Amygdala (tissue), 56 donors: ENCODE measurements at regions not wholly inside any gene's neighbourhood (a gene's known extent, or its start where the extent isn't known, plus 50 kb on each side); places are given as distances from the start of the nearest gene placed in this dataset.
"Not testable (repeated sequence)": the region's sequence is repeated elsewhere in the genome, so short reads cannot be mapped to it uniquely, and the experiment has no call there.

Experiments used
- DNase-seq, 56 donors: peaks; one replicate each; lab custom pipeline; 2025; lab: John Stamatoyannopoulos, UW

DNA sequence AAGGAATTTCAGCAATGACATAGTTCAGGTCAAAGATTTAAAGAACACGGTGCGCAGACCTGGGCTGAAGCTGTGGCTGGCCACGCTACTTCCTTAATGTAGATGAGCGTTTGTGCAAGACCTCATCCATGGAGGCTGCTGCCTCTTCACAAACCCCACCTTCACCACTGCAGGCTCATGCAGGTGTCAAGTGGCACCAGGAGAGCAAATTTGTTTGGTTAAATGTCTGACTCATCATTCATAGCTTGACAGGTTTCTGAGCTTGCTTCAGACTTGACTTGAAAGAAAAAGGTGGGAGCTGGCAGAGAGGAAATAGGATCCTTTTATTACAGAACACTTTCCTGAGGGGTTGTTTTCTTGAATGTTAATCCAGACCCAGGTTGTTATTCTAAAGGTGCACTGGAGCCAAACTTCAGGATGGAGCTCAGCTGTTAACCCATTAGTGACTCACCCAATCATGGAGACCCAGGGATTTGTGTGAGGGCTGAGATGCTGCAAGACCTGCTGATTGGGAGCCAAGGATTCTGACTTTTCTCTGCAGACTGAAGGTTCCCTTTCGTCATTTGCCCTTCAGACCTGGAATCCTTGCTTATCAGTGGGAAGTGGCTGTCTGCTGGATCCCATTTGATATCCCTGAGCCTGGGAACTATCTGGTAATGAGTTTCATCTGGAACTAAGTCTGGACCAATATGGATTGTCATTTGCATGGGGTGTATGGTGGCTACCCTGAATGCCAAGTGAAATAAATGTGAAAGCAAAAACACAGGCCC, 315.3 kb downstream of the PTTG2 start:
- DNase-seq = no peak

DNA sequence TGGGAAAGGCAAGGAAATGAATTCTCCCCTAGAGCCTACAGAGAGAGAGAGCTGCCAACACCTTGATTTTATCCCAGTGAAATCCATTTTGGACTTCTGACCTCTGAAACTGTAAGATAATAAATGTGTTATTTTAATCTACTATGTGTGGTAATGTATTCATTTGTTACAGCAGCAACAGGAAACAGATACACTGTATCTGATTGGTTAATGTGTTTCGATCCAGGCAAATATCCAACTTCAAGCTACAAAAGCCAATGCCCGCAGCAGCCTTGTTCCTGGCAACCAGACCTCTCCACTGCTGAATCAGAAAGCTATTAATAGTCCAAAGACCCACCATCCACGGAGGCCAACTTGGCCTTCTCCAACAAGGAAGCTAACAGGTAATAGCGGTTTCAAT, 318.1 kb downstream of the PTTG2 start:
- no peak for DNase-seq

DNA sequence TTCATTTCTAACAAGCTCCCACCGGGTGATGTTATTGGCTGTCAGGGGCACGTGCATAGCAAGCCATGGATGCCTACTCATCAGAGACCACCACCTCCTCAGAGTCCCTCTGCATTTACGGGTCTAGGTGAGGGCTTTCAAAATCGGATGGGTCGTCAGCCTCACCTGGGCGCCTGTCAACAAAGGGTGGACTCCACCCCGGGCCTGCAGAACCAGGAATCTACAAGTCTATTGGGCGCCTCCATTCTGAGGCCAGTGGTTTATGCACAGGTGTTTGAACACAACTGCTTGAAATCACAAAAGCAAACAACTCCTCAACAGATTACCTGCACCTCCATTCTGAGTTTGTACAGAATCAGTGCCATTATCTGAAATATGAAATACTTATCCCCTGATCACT, 318.9 kb downstream of the PTTG2 start:
- no peak for DNase-seq

DNA sequence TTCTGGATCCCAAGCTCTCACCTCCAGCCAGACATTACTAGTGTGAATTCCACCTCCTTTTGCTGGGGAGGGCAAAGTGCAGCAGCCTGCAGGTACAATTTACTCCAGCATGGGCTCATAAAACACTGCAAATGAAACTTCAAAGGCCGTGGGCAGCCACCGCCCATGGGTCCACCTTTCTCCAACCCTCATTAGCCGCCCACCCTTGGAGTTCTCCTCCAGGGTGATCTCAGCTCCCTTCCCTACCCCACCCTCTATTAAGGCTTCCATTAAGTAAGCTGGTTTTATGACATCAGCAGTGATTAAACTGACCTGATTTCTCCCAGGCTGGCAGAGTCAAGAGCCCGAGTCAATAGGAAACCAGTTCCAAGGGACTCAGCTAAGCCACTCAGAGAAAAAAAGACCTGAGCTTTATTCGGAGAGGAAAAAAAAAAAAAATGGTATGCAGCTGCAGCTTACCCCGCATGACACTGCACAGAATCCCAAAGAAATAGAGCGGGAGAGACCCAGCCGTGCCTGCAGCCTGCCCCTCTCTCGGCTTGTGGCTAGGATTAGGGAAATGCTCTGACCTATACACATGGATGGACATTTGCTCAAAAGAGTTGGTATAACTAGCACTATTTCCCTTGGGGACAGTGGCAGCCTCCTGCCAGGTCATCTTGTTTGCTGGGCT, 319.6 kb downstream of the PTTG2 start:
- no peak for DNase-seq

DNA sequence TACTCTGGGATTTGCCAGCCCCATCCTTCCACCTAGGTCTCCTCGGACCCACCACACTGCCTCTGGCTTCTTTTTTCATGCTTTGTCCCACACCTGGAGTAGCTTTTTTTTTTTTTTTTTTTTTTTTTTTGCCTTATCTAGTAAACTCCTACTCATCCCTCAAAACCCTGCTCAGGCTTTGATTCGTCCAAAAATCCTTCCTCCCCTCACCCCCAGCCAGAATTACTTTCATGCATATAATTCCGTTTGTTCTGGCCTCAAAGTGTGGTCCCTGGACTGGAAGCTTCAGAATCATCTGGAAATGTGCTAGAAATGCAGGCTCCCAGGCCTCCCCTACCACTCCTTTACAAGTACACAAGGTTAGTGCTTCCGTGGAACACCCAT, 320.1 kb downstream of the PTTG2 start:
- DNase-seq = no peak

DNA sequence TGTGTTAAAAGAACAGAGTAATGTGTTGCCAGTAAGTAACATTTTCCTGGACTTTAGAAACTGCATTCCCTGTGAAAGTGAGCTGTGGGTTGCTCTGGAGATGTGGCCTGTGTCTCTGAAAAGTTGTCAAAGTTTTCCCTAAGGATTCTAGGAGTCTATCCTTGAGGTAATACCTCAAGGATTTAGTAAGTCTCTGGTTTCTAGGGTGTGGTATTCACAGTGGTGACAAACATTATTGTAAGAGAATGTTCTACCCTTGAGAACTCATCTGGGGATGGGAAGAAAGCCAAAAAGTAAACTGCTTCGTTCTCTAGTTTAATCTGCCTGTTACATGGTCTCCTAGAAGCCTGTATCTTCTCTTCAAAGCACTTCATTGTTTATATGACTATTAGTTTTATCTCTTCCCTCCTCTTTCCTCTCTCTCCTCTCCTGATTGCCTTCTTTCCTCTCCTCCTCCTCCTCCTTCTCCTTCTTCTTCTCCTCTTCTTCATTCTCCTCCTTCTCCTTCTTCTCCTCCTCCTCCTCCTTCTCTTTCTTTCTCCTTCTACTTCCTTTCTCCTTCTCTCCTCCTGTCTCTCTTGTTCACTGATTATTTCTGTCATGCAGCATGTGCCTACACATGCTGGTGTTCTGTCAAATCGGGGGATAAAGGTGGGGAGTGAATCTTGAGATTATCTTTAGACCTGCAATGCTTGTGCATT, 321.3 kb downstream of the PTTG2 start:
- DNase-seq = no peak

DNA sequence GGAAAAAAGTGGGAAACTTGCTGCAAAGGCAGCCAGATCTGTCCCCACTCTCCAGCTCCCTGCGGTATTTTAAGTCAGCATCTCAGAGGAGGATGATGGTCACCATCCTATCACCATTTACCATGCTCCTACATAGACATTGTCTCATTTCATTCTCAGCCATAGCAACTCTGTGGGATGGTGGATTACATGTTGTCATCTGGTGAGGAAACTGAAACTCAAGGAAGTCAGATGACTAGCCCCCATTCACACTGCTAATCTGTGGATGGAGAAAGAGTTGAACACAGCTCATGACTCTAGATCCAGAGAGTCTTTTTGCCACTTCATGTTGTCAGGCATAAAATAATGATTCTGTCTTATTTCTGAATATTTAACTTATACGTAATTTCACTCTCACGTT, 323.5 kb downstream of the PTTG2 start:
- DNase-seq = no peak

DNA sequence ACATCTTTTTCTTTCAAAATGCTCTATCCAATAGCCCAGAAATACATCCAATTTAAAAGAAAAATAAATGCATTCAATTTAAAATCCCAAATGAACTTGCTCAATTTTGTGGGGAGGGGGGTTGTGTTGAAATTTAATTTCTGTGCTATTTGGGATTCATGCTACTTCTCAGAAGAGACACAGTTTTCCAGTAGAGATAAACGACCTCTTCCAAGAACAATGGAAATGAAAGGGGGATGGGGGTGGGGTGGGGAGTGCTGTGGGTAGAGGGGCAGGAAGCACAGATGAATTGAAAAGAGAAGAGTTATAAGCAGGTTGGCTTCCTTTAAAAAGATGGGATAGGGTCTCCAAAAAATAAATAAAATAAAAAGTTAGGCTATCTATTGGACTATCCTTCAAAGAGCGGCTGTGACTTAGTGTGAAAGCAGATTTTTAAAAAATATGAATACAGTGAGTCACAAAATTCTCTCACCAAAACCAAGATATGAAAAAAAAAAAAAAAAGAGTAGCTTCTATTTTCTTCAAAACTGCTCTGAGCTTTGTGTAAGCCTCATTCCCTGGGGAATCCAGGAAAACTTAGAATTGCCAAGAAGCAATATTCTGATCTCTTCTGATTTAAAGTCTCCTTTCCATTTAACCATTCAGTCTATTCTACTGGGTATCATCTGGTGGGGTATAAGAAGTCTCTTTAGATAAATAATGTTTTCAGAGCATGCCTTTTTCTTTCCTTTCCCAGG, 324.3 kb downstream of the PTTG2 start:
- DNase-seq = no peak

DNA sequence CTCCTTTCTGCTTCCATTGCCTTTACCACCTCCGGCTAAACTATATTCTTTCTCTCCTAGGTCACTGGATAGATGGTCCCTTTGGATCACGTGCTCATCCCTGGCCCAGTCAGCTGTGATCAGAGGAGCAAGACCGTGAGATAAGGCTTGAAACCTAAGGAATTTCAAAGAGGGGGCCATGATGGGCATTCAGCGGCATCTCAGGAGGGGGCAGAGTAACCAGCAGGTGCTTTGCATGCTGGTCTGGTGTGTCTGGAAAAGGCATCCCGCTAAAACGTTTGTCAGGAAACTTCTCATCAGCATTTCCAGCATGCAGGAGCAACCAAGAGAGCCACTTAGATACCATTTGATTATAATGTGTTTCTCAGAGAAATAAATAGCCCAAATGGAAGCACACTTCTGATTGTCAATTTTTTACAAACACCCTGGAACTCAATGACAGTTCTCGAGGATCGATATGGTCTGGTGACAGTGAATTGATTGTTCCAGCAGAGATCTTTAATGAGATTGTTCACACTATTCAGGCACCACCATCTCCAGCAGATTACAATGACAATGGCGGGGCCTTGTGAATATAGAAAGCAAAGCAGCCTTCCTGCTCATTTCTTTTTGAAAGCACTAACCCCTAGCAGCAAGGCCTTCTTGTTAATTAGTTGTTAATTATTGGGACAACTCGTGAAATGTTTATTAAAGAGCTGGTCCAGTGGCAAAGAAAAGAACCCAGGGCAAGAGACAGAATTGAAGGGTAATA, 327.1 kb downstream of the PTTG2 start:
- DNase-seq = no peak

DNA sequence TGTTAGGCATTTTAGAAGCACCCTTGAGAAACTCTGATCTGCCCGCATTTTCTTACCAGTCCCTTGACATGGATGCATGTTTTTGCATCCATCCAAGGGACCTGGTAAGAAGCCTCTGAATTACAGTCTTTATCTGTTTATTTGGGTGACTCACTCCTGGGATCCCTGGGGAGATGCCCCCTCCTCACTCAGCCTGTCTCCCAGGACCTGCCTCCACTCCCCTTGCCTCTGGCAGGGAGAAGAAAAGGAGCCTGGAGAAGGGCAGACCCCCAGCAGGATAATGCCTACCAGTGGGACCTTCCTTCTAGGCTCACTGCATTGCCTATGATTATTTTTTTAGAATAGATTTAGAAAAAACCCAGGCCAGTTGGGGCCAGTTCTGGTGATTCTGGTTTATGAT, 329.4 kb downstream of the PTTG2 start:
- no peak for DNase-seq

DNA sequence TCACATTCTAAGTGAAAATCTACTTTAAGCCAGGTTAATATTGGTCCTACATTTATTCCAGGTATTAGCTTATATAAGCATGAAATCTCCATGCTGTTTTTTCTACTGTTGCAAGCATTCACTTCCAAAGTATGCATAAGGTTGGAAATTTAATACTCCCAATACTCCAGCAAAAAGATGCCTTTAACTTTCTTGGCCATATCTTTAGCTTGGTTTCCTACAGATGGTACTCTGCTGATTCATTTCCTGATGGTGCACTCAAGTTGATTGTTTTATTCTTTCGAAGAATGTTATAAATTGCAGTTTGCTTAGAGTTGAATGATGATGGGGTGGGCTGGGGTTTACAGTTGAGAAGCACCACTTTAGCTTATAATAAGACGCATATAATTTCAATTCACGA, 330.2 kb downstream of the PTTG2 start:
- no peak for DNase-seq

DNA sequence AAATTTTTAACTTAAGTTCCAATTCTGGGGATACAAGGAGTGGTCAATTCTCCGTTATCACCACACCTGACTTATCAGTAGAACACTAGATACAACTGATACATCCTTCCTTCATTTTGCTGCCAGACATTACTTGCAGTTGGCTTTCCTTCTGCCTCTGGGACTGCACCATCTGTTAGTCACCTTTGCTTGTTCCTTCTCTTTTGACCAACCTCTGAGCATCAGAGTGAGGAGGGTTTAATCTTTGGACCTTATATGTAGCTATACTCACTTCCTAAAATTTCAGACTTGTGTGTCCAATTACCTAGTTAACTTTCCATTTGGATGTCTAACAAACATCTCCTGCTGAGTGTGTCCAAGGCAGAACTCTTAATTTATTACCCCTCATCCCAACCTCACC, 330.7 kb downstream of the PTTG2 start:
- DNase-seq = no peak

DNA sequence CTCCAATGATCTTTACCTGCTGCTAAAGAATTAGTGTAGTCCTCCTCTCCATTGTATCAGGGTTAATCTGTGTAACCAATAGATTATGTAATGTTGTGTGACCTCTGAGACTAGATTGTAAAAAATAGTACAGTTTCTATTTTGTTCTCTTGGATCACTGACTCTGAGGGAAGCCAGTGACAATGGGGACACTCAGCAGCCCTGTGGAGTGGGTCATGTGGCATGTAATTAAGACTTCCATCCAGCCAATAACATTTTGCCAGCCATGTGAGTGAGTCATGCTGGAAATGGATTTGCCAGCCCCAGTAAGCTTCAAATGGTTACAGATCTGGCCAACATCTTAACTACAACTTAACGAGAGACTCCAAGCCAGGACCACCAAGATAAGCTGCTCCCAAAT, 332.3 kb downstream of the PTTG2 start:
- no peak for DNase-seq

DNA sequence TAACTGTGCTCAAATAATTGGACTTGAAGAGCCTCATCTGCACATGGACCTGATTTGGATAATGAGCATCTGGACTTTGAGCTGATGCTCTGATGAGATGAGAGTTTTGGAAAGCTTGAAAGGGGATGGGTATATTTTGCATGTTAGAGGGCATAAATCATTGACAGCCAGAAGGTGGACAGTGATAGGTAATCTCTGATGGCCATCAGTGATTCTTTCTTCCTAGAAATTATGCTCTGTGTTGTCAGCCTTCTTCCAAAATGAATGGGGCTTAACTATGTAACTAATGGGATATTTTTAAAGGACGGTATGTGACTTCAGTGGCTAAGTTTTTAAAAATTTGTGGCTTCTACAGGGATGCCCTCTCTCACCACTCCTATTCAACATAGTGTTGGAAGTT, 334.0 kb downstream of the PTTG2 start:
- no peak for DNase-seq

DNA sequence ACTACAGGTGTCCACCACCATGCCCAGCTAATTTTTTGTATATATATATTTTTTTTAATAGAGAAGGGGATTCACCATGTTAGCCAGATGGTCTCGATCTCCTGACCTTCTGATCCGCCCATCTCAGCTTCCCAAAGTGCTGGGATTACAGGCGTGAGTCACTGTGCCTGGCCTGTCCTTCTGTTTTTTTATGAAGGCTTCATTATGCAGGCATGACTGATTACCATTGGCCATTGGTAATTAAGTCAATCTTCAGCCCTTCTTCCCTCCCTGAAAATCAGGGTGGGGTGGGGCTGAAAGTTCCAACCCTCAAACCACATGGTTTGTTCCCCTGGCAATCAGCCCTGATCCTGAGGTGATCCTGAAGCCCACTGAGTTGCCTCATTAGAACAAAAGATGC, 336.9 kb downstream of the PTTG2 start:
- DNase-seq = no peak

DNA sequence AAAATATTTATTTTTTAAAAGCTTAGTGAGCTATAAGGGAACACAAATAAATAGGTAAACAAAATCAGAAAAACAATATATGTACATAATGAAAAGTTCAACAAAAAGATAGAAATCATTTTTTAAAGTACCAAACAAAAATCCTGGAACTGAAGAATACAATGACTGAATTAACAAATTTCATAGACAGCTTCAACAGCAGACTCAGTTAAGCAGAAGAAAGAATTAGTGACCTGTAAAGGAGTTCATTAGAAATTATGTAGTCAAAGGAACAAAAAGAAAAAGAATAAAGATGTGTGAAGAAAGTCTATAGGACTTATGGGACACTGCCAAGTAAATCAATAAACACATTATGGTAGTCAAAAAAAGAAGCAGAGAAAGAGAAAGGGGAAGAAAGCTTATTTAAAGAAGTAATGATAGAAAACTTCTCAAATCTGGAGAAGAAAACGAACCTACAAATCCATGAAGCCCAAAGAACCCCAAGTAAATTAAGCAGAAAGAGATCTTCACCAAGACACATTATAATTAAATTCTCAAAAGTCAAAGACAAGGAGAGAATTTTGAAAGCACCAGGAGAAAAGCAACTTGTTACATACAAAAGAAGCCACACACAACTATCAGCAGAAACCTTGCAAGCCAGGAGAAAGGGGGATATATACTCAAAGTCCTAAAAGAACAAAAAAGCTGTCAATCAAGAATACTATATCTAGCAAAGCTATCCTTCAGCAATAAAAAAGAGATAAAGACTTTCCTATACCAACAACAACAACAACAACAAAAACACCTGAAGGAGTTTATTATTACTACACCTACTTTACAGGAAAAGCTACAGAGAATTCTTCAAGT, 338.9 kb downstream of the PTTG2 start:
- no peak for DNase-seq

DNA sequence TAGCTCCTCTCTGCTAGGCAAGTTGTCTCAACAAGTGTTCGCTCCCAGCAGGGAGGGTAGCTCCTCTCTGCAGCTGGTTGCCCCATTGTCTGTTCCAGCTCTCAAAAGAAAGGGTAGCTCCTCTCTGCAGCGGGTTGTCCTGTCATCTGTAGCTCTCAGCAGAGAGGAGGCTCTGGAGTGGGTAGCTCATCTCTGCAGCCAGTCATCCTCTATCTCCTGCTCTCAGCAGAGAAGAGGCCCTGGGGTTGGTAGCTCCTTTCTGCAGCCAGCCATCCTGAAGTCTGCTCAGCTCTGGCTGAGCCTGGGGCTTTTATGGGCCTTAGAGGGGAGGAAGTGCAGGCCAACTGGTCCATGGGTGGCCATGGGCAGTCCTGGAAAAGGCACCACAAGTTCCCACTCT, 342.7 kb downstream of the PTTG2 start:
- no peak for DNase-seq

DNA sequence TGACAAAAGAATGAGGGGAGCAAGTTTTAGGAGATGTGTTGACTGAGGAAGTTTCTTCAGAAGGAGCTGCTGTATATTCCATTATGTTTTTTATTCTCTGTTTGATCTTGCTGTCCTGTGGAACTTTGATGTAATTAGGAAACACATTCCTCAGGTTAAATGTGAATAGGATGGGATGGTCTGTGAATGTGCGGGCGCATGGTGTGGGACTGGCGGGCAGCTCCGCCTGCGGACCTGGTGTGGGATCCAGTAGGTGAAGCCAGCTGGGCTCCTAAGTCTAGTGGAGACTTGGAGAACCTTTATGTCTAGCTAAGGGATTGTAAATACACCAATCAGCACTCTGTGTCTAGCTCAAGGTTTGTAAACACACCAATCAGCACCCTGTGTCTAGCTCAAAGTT, 344.3 kb downstream of the PTTG2 start:
- not testable (repeated sequence) for DNase-seq

DNA sequence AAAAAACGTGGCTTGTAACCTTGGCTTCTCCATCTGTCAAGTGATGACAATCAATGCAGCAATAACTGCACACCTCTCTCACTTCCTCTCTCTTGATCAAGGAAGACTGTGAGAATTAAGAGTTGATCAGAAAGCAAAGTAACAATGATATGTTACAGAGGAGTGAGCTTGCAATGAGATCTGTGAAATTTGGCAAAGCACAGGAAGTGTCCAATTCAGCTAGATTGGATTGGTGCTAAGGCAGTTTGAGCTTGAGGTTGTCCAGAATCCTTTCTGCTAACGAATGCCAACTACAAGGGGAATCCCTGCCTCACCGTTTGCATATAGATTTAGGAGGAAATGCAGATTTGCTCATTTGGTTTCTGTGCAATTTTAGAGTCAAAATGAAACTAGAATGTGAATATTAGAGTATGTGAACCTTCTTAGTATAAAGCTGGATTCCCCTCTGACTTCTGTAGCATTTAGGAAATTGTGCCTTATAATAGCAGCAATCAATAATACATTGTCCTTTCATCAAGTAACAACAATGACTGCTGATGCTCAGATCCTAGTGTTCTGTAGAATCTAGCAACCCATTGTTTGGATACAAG, 346.4 kb downstream of the PTTG2 start:
- DNase-seq = peak in 1 of 56 donors; percentile 31
